GM06990 (cell line): ENCODE measurements at regions not wholly inside any gene's neighbourhood (a gene's known extent, or its start where the extent isn't known, plus 50 kb on each side); places are given as distances from the start of the nearest gene placed in this dataset.

Source experiments
- DNase-seq: peaks from one replicate; pipeline ENCODE4 v3.0.0-alpha.2; 2011; ENCODE audit not compliant: insufficient read length; ENCODE audit errors: extremely low read depth
- H3K27me3 ChIP-seq: replicated peaks from 2 replicates; pipeline ENCODE4 v1.6.0; 2011; ENCODE audit warnings: low read length; ENCODE audit not compliant: control insufficient read depth, insufficient read depth
- H3K36me3 ChIP-seq: 2 replicates; pipeline ENCODE4 v1.5.1; 2011; ENCODE audit warnings: low read length; ENCODE audit not compliant: control insufficient read depth, insufficient read depth
- H3K4me3 ChIP-seq: replicated peaks from 2 replicates; pipeline ENCODE4 v1.5.1; 2011; ENCODE audit warnings: low read depth, mild to moderate bottlenecking, control low read depth, low read length
- CTCF ChIP-seq: IDR thresholded peaks from 2 replicates; pipeline ENCODE4 v1.5.1; 2011; ENCODE audit warnings: low read length, control low read depth, mild to moderate bottlenecking, inconsistent platforms; ENCODE audit not compliant: insufficient read depth, poor library complexity, severe bottlenecking

GRCh38 chr16:54798267-54798666 lies 132.4 kb upstream of the IRX5 start:
- H3K4me3 ChIP-seq, result no peak overlapping the region
- no peak for DNase-seq
- no peaks in the 10 kb centered on the region for H3K36me3 ChIP-seq
- no peaks in the 10 kb centered on the region for H3K27me3 ChIP-seq
- no peak for TF ChIP-seq CTCF

GRCh38 chr16:54796211-54796610 lies 134.5 kb upstream of the IRX5 start:
- DNase-seq, result no peak
- TF ChIP-seq CTCF, result no peak
- Histone ChIP-seq H3K36me3 (no peaks in the 10 kb centered on the region), H3K27me3 (no peaks in the 10 kb centered on the region), H3K4me3 (no peak overlapping the region)

- H3K36me3 ChIP-seq, result no peaks in the 10 kb centered on the region
- no peak for DNase-seq
- no peak overlapping the region for H3K4me3 ChIP-seq
- no peaks in the 10 kb centered on the region for H3K27me3 ChIP-seq
- no peak for TF ChIP-seq CTCF
Observed at GRCh38 chr16:54792811-54793210, 137.9 kb upstream of the IRX5 start.

- H3K4me3 ChIP-seq, result no peak overlapping the region
- TF ChIP-seq CTCF, result no peak
- no peaks in the 10 kb centered on the region for H3K36me3 ChIP-seq
- H3K27me3 ChIP-seq, result no peaks in the 10 kb centered on the region
- no peak for DNase-seq
Observed at GRCh38 chr16:54787045-54787444, 143.6 kb upstream of the IRX5 start.

GRCh38 chr16:54783980-54784379 lies 146.7 kb upstream of the IRX5 start:
- TF ChIP-seq CTCF, result no peak

GRCh38 chr16:54783226-54783625 lies 147.4 kb upstream of the IRX5 start:
- no peak for TF ChIP-seq CTCF

More at GRCh38 chr16:54783980-54784379, 146.7 kb upstream of the IRX5 start:
- no peak for DNase-seq
- Histone ChIP-seq H3K36me3 (no peaks in the 10 kb centered on the region), H3K4me3 (no peak overlapping the region), H3K27me3 (no peaks in the 10 kb centered on the region)

More at GRCh38 chr16:54783226-54783625, 147.4 kb upstream of the IRX5 start:
- Histone ChIP-seq H3K4me3 (no peak overlapping the region), H3K36me3 (no peaks in the 10 kb centered on the region), H3K27me3 (no peaks in the 10 kb centered on the region)
- no peak for DNase-seq
